ENCODE measurements at regions not wholly inside any gene's neighbourhood (a gene's known extent, or its start where the extent isn't known, plus 50 kb on each side); places are given as distances from the start of the nearest gene placed in this dataset.

DNA sequence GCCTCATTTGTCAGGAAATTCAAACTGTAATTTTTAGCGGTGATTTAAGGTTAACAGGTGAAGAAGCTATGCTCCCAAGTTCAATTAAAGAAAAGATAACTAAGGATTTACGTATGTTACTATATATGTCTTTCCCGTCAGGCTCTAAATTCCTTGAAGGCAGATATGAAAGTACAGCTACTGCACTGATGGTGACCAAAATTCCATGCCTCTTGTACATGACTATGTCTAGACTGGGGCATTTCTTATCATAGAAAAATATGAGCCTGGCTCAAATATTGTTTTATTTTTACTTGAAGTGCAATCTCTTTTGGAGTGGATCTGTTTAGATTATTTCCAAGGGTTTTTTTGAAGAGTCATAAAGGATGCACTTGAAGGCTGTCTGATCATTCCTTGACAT lies 647.1 kb upstream of the KCNMB2 start:
- TF ChIP-seq, protein P1, sequence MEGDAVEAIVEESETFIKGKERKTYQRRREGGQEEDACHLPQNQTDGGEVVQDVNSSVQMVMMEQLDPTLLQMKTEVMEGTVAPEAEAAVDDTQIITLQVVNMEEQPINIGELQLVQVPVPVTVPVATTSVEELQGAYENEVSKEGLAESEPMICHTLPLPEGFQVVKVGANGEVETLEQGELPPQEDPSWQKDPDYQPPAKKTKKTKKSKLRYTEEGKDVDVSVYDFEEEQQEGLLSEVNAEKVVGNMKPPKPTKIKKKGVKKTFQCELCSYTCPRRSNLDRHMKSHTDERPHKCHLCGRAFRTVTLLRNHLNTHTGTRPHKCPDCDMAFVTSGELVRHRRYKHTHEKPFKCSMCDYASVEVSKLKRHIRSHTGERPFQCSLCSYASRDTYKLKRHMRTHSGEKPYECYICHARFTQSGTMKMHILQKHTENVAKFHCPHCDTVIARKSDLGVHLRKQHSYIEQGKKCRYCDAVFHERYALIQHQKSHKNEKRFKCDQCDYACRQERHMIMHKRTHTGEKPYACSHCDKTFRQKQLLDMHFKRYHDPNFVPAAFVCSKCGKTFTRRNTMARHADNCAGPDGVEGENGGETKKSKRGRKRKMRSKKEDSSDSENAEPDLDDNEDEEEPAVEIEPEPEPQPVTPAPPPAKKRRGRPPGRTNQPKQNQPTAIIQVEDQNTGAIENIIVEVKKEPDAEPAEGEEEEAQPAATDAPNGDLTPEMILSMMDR (IDR thresholded peaks at IDR 0.05), result no peak
- no peak for TF ChIP-seq POLR2A (IDR thresholded peaks at IDR 0.05)
- no peak for TF ChIP-seq EP300 (IDR thresholded peaks at IDR 0.05)

All from ovary (tissue), 3 donors.